IMR-90 (cell line): ENCODE measurements at regions not wholly inside any gene's neighbourhood (a gene's known extent, or its start where the extent isn't known, plus 50 kb on each side); places are given as distances from the start of the nearest gene placed in this dataset.

Experiments used
- ATAC-seq: fragments of 200-7000 bp; cut with Tn5 transposase; 2 replicates; pipeline ENCODE4 v1.9.1; 2020; ENCODE audit warnings: low read depth, mild to moderate bottlenecking, moderate library complexity
- BruUV-seq: library from RNA; stranded (reverse); fragments of 400-500 nt; replicated peaks from 2 replicates; lab custom pipeline; 2021; lab: Mats Ljungman, UMichigan
- CTCF ChIA-PET: fragments of 300-600 bp; formaldehyde crosslinking; extraction: SDS; loops from one replicate; lab custom pipeline; 2021; ENCODE audit warnings: antibody characterized with exemption; lab: Yijun Ruan, JAX
- POLR2A ChIA-PET: fragments of 300-600 bp; sonication (Branson Sonifier 250); formaldehyde crosslinking; loops from one replicate; lab custom pipeline; 2022; ENCODE audit warnings: antibody characterized with exemption; ENCODE audit not compliant: unreplicated experiment; lab: Charles Lee
- DNase-seq: peaks from one replicate; pipeline ENCODE4 v3.0.0; 2013
- H2AFZ ChIP-seq: replicated peaks from 2 replicates; pipeline ENCODE3; 2013; ENCODE audit warnings: low read length, mild to moderate bottlenecking; ENCODE audit not compliant: poor library complexity
- H2AK5ac ChIP-seq: 2 replicates; pipeline ENCODE4 v1.6.1; 2013; ENCODE audit warnings: low read depth, low read length, inconsistent platforms
- H2AK9ac ChIP-seq: replicated peaks from 2 replicates; pipeline ENCODE3; 2013; ENCODE audit warnings: mild to moderate bottlenecking, low read depth, low read length, moderate library complexity; ENCODE audit not compliant: poor library complexity
- H2BK120ac ChIP-seq: 2 replicates; pipeline ENCODE4 v1.6.1; 2013; ENCODE audit warnings: low read depth, low read length, inconsistent platforms
- H2BK15ac ChIP-seq: 3 replicates; pipeline ENCODE4 v1.6.1; 2013; ENCODE audit warnings: low read depth, low read length, inconsistent platforms
- H2BK20ac ChIP-seq: 2 replicates; pipeline ENCODE4 v1.6.1; 2013; ENCODE audit warnings: low read depth, mild to moderate bottlenecking, inconsistent platforms, low read length, moderate library complexity
- H2BK5ac ChIP-seq: 2 replicates; pipeline ENCODE4 v1.6.1; 2013; ENCODE audit warnings: mild to moderate bottlenecking, low read depth, low read length, inconsistent platforms; ENCODE audit not compliant: poor library complexity, severe bottlenecking
- H3K14ac ChIP-seq: replicated peaks from 2 replicates; pipeline ENCODE4 v1.6.1; 2013; ENCODE audit warnings: low read depth, low read length, inconsistent platforms
- H3K18ac ChIP-seq: 2 replicates; pipeline ENCODE4 v1.6.1; 2013; ENCODE audit warnings: low read depth, low read length, control low read depth
- H3K23ac ChIP-seq: 2 replicates; pipeline ENCODE4 v1.6.1; 2013; ENCODE audit warnings: low read depth, low read length, inconsistent platforms
- H3K27ac ChIP-seq: 2 replicates; pipeline ENCODE4 v1.5.1; 2013; ENCODE audit warnings: mild to moderate bottlenecking, control low read depth, low read length; ENCODE audit not compliant: insufficient read depth
- H3K27me3 ChIP-seq: 2 replicates; pipeline ENCODE4 v1.6.1; 2013; ENCODE audit warnings: low read length; ENCODE audit not compliant: control insufficient read depth, insufficient read depth
- H3K36me3 ChIP-seq: 2 replicates; pipeline ENCODE4 v1.6.1; 2013; ENCODE audit warnings: low read length, mixed read lengths; ENCODE audit not compliant: control insufficient read depth, insufficient read depth
- H3K4ac ChIP-seq: 2 replicates; pipeline ENCODE4 v1.6.1; 2013; ENCODE audit warnings: low read depth, low read length, inconsistent platforms
- H3K4me1 ChIP-seq: 2 replicates; pipeline ENCODE4 v1.6.1; 2013; ENCODE audit warnings: low read length, mixed read lengths; ENCODE audit not compliant: control insufficient read depth, insufficient read depth
- H3K4me2 ChIP-seq: 2 replicates; pipeline ENCODE4 v1.6.1; 2013; ENCODE audit warnings: low read depth, mild to moderate bottlenecking, control low read depth, low read length, moderate library complexity
- H3K4me3 ChIP-seq: 2 replicates; pipeline ENCODE4 v1.5.1; 2013; ENCODE audit warnings: low read depth, mild to moderate bottlenecking, control low read depth, low read length, moderate library complexity; ENCODE audit not compliant: insufficient read depth
- H3K56ac ChIP-seq: 2 replicates; pipeline ENCODE4 v1.6.1; 2013; ENCODE audit warnings: low read length, inconsistent platforms; ENCODE audit not compliant: insufficient read depth; ENCODE audit errors: extremely low read depth
- H3K79me1 ChIP-seq, 2 experiments: 2 replicates each; pipeline ENCODE4 v1.6.1; 2013; ENCODE audit warnings: low read length in 2 of 2, inconsistent platforms in 1 of 2, low read depth in 1 of 2
- H3K9ac ChIP-seq: 2 replicates; pipeline ENCODE4 v1.6.1; 2013; ENCODE audit warnings: low read depth, low read length, control low read depth
- H3K9me1 ChIP-seq: 2 replicates; pipeline ENCODE4 v1.6.1; 2013; ENCODE audit warnings: low read length, inconsistent platforms; ENCODE audit not compliant: insufficient read depth
- H3K9me3 ChIP-seq: 2 replicates; pipeline ENCODE4 v1.6.1; 2013; ENCODE audit warnings: low read length; ENCODE audit not compliant: control insufficient read depth, insufficient read depth
- H4K20me1 ChIP-seq: 2 replicates; pipeline ENCODE4 v1.6.1; 2013; ENCODE audit warnings: low read length, inconsistent platforms; ENCODE audit not compliant: insufficient read depth
- H4K5ac ChIP-seq: 2 replicates; pipeline ENCODE4 v1.6.1; 2013; ENCODE audit warnings: mild to moderate bottlenecking, low read depth, low read length, control low read depth
- H4K8ac ChIP-seq, 2 experiments: 2 replicates each; pipeline ENCODE4 v1.6.1; 2013; ENCODE audit warnings: low read depth in 2 of 2, low read length in 2 of 2, control low read depth in 1 of 2, inconsistent platforms in 1 of 2
- H4K91ac ChIP-seq: 2 replicates; pipeline ENCODE4 v1.6.1; 2013; ENCODE audit warnings: low read depth, low read length, inconsistent platforms; ENCODE audit not compliant: insufficient read depth
- CEBPB ChIP-seq: IDR thresholded peaks from 2 replicates; pipeline ENCODE4 v1.6.1; 2012; ENCODE audit warnings: low read depth, low read length, improper control_type of control experiment
- CHD1 ChIP-seq: IDR thresholded peaks from 2 replicates; pipeline ENCODE4 v1.6.1; 2012; ENCODE audit warnings: low read depth, low read length, improper control_type of control experiment
- CTCF ChIP-seq: conservative IDR thresholded peaks from 2 replicates; pipeline ENCODE4 v1.5.1; 2012; ENCODE audit warnings: mild to moderate bottlenecking, low read depth, low read length, improper control_type of control experiment
- ELK1 ChIP-seq: fragments of 150-350 bp; IDR thresholded peaks from 2 replicates; pipeline ENCODE4 v1.6.1; 2016; ENCODE audit warnings: low read depth, mild to moderate bottlenecking, low read length, moderate library complexity, borderline replicate concordance
- MAFK ChIP-seq: IDR thresholded peaks from 2 replicates; pipeline ENCODE4 v1.6.1; 2012; ENCODE audit warnings: low read depth, low read length, improper control_type of control experiment
- MXI1 ChIP-seq: IDR thresholded peaks from 2 replicates; pipeline ENCODE4 v1.6.1; 2012; ENCODE audit warnings: low read depth, mild to moderate bottlenecking, low read length, moderate library complexity, borderline replicate concordance
- NFE2L2 ChIP-seq: fragments of 150-350 bp; IDR thresholded peaks from 2 replicates; pipeline ENCODE4 v1.6.1; 2016; ENCODE audit warnings: low read depth, mild to moderate bottlenecking, low read length
- POLR2A ChIP-seq: IDR thresholded peaks from 2 replicates; pipeline ENCODE4 v1.6.1; 2012; ENCODE audit warnings: mild to moderate bottlenecking, low read depth, low read length
- RCOR1 ChIP-seq: IDR thresholded peaks from 2 replicates; pipeline ENCODE4 v1.6.1; 2012; ENCODE audit warnings: mild to moderate bottlenecking, low read length, improper control_type of control experiment; ENCODE audit not compliant: insufficient replicate concordance
- SMC3 ChIP-seq: fragments of 150-350 bp; IDR thresholded peaks from 2 replicates; pipeline ENCODE4 v1.6.1; 2016; ENCODE audit warnings: low read depth, mild to moderate bottlenecking, antibody characterized with exemption, low read length, moderate library complexity
- USF2 ChIP-seq: fragments of 150-350 bp; IDR thresholded peaks from 2 replicates; pipeline ENCODE4 v1.6.1; 2017; ENCODE audit warnings: mild to moderate bottlenecking, antibody characterized with exemption, low read length, low read depth
- WGBS, 2 experiments: methylation state at CpG; one replicate each; pipeline versions ENCODE4 v1.1.5 to v1.1.7; 2013; ENCODE audit warnings: missing lambda C conversion rate in 2 of 2; ENCODE audit not compliant: insufficient read length in 1 of 2; ENCODE audit errors: extremely low coverage in 2 of 2; 5-methylcytosine and 5-hydroxymethylcytosine counted together
- dilution Hi-C: fragments of 300-500 bp; cut with HindIII; formaldehyde crosslinking; loops from one replicate; pipeline ENCODE4 v1.14.3; 2018; ENCODE audit warnings: low sequenced_read_pairs; ENCODE audit not compliant: unreplicated experiment
- in situ Hi-C: fragments of 300-500 bp; cut with MboI; formaldehyde crosslinking; loops from 3 replicates; pipeline ENCODE4 v1.14.3; 2019; ENCODE audit warnings: low sequenced_read_pairs, inconsistent platforms, mixed read lengths
- intact Hi-C: fragments of 100-400 bp; cut with micrococcal nuclease; formaldehyde crosslinking; loops from 2 replicates; pipeline ENCODE4 v1.10.0; 2022

- Histone ChIP-seq H3K79me1 (no peaks in the 10 kb centered on the region), H3K18ac (no peak overlapping the region), H2AK9ac (no peak overlapping the region), H3K56ac (no peak overlapping the region), H3K4me3 (no peak overlapping the region), H4K91ac (no peak overlapping the region), H3K23ac (no peak overlapping the region), H3K9me3 (no peaks in the 10 kb centered on the region), H3K27me3 (no peaks in the 10 kb centered on the region), H4K5ac (no peak overlapping the region), H2BK120ac (no peak overlapping the region), H3K4me2 (no peak overlapping the region), H2BK20ac (no peak overlapping the region), H3K9me1 (no peaks in the 10 kb centered on the region), H3K4me1 (peaks cover 2% of the 10 kb centered on the region; the same call in 1 of the 2 replicates), H4K20me1 (no peaks in the 10 kb centered on the region), H2BK15ac (no peak overlapping the region), H2BK5ac (no peak overlapping the region), H3K27ac (no peak overlapping the region), H3K4ac (no peak overlapping the region), H4K8ac (no peak overlapping the region), H3K9ac (no peak overlapping the region), H3K14ac (no peak overlapping the region), H2AFZ (no peak overlapping the region), H3K36me3 (no peaks in the 10 kb centered on the region), H2AK5ac (no peak overlapping the region)
- no CpG with 5 or more reads among the region's 3 CpGs for WGBS, 2 experiments
- no peak for TF ChIP-seq POLR2A
- no peak for TF ChIP-seq ELK1
- TF ChIP-seq MAFK: no peak
- TF ChIP-seq USF2: no peak
- no peak for TF ChIP-seq NFE2L2
- TF ChIP-seq MXI1: no peak
- TF ChIP-seq RCOR1: no peak
- no peak for TF ChIP-seq CTCF
- TF ChIP-seq SMC3: no peak
- TF ChIP-seq CEBPB: no peak
- TF ChIP-seq CHD1: no peak
- dilution Hi-C loops: no loop called here
- POLR2A ChIA-PET: no interaction called here
- BruUV-seq: no TSS peak
- DNase-seq: peak; percentile 54
- CTCF ChIA-PET: no interaction called here
- intact Hi-C loops: no loop called here
- ATAC-seq: peak; percentile 53; the same call in 1 of the 2 replicates
- in situ Hi-C loops: no loop called here
Observed at GRCh38 chr5:93022796-93023447, 558.1 kb downstream of the NR2F1-AS1 start.
